Spleen (tissue), 7 donors: ENCODE measurements at regions not wholly inside any gene's neighbourhood (a gene's known extent, or its start where the extent isn't known, plus 50 kb on each side); places are given as distances from the start of the nearest gene placed in this dataset.

ENCODE experiments used
- POLR2A ChIP-seq, 3 donors: fragments of 450-650 bp; IDR thresholded peaks; one replicate each; pipeline ENCODE4 v1.5.1; 2017; ENCODE audit warnings: antibody characterized with exemption in 3 of 3, mild to moderate bottlenecking in 1 of 3
- TF ChIP-seq, protein P1 (sequence below), 11 experiments: fragments of 200-600 bp in 7 of 11; fragments of 450-650 bp in 4 of 11; sonication (generic) in 4 of 11; IDR thresholded peaks in 8 of 11; conservative IDR thresholded peaks in 3 of 11; 1 replicate in 7 of 11; 2 replicates in 4 of 11; pipeline versions ENCODE4 v1.4.0 to v1.8.0; 2016 to 2021; ENCODE audit warnings: antibody characterized with exemption in 11 of 11, inconsistent platforms in 4 of 11, mild to moderate bottlenecking in 1 of 11
- donor health status: DM: no; HTN: no; CAD: no; lungs with moderate emphysema.
- donor health status: DM: no; HTN: no; CAD: no.
- donor health status: DM: no; HTN: no; CAD: no.

DNA sequence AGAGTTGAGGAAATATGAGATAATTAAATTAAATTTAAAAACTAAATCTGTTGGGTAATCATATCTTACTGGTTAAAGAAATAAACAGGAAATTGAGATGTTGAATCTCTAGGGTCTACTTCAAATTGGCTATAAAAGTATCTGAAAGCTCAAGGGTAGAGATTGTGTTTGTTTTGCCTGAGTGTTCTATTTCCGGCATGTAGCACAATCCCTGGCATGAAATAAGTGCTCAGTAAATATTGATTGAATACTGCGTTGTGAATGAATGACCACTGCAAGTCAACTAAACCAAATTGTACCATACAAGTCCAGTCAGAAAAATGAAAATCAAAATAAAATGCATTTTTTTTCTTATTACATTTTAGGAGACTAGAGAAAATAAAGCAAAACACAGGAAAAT is 709.8 kb downstream of the EPM2A start:
- TF ChIP-seq POLR2A (IDR thresholded peaks at IDR 0.05) = no peak
- TF ChIP-seq, protein P1, sequence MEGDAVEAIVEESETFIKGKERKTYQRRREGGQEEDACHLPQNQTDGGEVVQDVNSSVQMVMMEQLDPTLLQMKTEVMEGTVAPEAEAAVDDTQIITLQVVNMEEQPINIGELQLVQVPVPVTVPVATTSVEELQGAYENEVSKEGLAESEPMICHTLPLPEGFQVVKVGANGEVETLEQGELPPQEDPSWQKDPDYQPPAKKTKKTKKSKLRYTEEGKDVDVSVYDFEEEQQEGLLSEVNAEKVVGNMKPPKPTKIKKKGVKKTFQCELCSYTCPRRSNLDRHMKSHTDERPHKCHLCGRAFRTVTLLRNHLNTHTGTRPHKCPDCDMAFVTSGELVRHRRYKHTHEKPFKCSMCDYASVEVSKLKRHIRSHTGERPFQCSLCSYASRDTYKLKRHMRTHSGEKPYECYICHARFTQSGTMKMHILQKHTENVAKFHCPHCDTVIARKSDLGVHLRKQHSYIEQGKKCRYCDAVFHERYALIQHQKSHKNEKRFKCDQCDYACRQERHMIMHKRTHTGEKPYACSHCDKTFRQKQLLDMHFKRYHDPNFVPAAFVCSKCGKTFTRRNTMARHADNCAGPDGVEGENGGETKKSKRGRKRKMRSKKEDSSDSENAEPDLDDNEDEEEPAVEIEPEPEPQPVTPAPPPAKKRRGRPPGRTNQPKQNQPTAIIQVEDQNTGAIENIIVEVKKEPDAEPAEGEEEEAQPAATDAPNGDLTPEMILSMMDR (IDR thresholded peaks at IDR 0.05 in 8 of 11, conservative IDR thresholded peaks at IDR 0.05 in 3 of 11) = no peak
